ENCODE measurements at regions not wholly inside any gene's neighbourhood (a gene's known extent, or its start where the extent isn't known, plus 50 kb on each side); places are given as distances from the start of the nearest gene placed in this dataset.
A peak's percentile ranks its signal among the peaks of the same experiment; 100 is the strongest.

GRCh38 chr10:4658777-4659176 lies 167.2 kb upstream of the AKR1E2 start:
- no peak for DNase-seq

GRCh38 chr10:4656576-4657194 lies 169.3 kb upstream of the AKR1E2 start:
- DNase-seq: peak; percentile 45 to 51

- DNase-seq: no peak
Measured at GRCh38 chr10:4655879-4656278, 170.1 kb upstream of the AKR1E2 start.

- no peak for DNase-seq
Measured at GRCh38 chr10:4655406-4655805, 170.6 kb upstream of the AKR1E2 start.

- DNase-seq: no peak
Measured at GRCh38 chr10:4654496-4654895, 171.5 kb upstream of the AKR1E2 start.

GRCh38 chr10:4653160-4653559 lies 172.8 kb upstream of the AKR1E2 start:
- no peak for DNase-seq

- DNase-seq: peak; percentile 32 to 52
Measured at GRCh38 chr10:4652111-4653010, 173.6 kb upstream of the AKR1E2 start.

GRCh38 chr10:4651404-4652037 lies 174.5 kb upstream of the AKR1E2 start:
- DNase-seq: no peak

- DNase-seq: no peak
Measured at GRCh38 chr10:4650582-4650981, 175.4 kb upstream of the AKR1E2 start.

GRCh38 chr10:4649886-4650508 lies 176.0 kb upstream of the AKR1E2 start:
- no peak for DNase-seq

- DNase-seq: no peak
Measured at GRCh38 chr10:4649471-4649870, 176.5 kb upstream of the AKR1E2 start.

- DNase-seq: no peak
Measured at GRCh38 chr10:4648999-4649398, 177.0 kb upstream of the AKR1E2 start.

GRCh38 chr10:4647109-4647785 lies 178.8 kb upstream of the AKR1E2 start:
- DNase-seq: no peak

- no peak for DNase-seq
Measured at GRCh38 chr10:4646547-4646946, 179.5 kb upstream of the AKR1E2 start.

- no peak for DNase-seq
Measured at GRCh38 chr10:4645836-4646235, 180.2 kb upstream of the AKR1E2 start.

GRCh38 chr10:4643471-4643870 lies 182.5 kb upstream of the AKR1E2 start:
- no peak for DNase-seq

GRCh38 chr10:4639960-4640359 lies 186.0 kb upstream of the AKR1E2 start:
- no peak for DNase-seq

GRCh38 chr10:4638099-4638498 lies 187.9 kb upstream of the AKR1E2 start:
- no peak for DNase-seq

- no peak for DNase-seq
Measured at GRCh38 chr10:4637657-4638056, 188.3 kb upstream of the AKR1E2 start.

GRCh38 chr10:4635883-4636282 lies 190.1 kb upstream of the AKR1E2 start:
- DNase-seq: no peak

GRCh38 chr10:4635388-4635787 lies 190.6 kb upstream of the AKR1E2 start:
- DNase-seq: no peak

- DNase-seq: no peak
Measured at GRCh38 chr10:4633776-4634175, 192.2 kb upstream of the AKR1E2 start.

- DNase-seq: no peak
Measured at GRCh38 chr10:4633186-4633585, 192.8 kb upstream of the AKR1E2 start.
